ENCODE measurements at regions not wholly inside any gene's neighbourhood (a gene's known extent, or its start where the extent isn't known, plus 50 kb on each side); places are given as distances from the start of the nearest gene placed in this dataset.

- TF ChIP-seq CTCF (IDR thresholded peaks at IDR 0.05; ENCODE audit: extremely low read depth in 1 of 2, insufficient read depth in 1 of 2, low read depth in 1 of 2, low read length in 2 of 2) (no peak), POLR2A (IDR thresholded peaks at IDR 0.05; ENCODE audit: low read depth, low read length) (no peak), MYC (IDR thresholded peaks at IDR 0.05; ENCODE audit: low read depth, low read length) (no peak)
These were observed 721.5 kb upstream of the TBX3 start for GRCh38 chr12:115405471-115405860.

Measured in endothelial cell of umbilical vein (primary cell).